Activated CD4-positive, alpha-beta T cell treated with anti-CD3 and anti-CD28 coated beads, Interleukin-2, amount 50 U/mL, for 1 hour (primary cell): ENCODE measurements at regions not wholly inside any gene's neighbourhood (a gene's known extent, or its start where the extent isn't known, plus 50 kb on each side); places are given as distances from the start of the nearest gene placed in this dataset.
A peak's percentile ranks its signal among the peaks of the same experiment; 100 is the strongest.

Source experiments
- DNase-seq: peaks from one replicate; pipeline ENCODE4 v3.0.0-alpha.2; 2020

GRCh38 chr2:172204762-172205161 lies 102.1 kb upstream of the DLX2 start:
- DNase-seq: no peak

- no peak for DNase-seq
Observed at GRCh38 chr2:172205292-172205691, 102.6 kb upstream of the DLX2 start.

DNA sequence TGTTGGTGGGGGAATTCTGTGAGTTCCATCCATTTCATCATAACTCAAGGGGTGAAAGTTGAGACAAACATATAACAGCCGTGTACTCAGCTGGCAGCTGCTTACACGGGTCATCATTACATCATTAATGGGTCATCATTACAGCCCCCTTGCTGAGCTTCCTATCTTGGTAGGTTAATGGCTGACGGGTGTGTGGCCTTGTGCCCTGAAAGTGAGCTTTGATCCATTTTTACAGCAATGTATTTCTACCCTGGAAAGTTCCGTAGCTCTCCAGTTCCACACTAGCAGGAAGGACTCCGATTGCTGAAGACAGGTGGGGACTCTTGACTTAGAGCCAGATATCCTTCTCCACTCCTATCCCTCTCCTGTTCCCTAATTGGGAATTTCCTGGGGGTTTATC lies 105.2 kb upstream of the DLX2 start:
- no peak for DNase-seq

DNA sequence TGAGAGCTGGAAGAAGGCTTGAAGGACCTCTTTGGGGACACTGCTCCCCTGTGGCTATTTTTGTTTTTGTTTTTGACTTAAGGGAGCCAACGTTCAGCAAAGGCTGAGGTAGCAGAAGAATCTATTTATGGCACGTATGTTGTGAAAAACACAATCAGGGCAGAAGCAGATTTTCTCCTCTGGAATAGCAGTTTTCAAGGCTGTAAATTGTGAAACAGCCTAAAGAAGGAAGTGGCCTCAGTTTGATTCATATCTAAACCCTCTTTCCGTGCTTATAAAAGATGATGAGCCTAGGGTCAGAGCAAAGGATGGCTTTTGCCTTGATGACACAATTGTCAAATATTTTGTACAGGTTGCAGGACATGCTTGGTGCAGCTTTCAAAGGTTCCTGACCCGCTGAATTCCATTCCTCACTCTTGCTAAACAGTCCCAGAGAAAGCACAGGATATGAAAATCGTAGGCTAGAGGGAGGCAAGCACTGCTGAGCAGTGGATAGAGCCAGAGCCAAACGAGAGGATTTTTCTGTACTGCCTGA lies 106.2 kb upstream of the DLX2 start:
- DNase-seq: no peak

DNA sequence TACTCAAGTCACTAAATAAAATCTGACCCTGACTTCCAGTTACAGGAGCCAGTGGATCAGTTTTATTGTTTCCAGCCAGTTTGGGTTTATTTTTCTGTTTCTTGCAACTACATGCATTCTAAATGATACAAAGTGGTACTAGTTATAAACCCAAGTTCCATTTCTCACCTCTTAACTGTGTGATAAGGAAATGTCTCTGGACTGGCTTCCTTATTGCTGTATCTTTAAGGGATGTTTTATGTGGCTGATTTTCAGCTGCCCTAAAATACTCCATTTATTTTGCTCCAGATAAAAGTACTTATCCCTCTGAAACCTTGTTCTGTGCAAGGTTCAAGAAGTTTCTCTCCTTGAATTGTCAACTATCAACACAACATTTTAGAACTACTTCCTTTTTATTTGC lies 107.9 kb upstream of the DLX2 start:
- no peak for DNase-seq

- no peak for DNase-seq
Observed at GRCh38 chr2:172211512-172211911, 108.8 kb upstream of the DLX2 start.

DNA sequence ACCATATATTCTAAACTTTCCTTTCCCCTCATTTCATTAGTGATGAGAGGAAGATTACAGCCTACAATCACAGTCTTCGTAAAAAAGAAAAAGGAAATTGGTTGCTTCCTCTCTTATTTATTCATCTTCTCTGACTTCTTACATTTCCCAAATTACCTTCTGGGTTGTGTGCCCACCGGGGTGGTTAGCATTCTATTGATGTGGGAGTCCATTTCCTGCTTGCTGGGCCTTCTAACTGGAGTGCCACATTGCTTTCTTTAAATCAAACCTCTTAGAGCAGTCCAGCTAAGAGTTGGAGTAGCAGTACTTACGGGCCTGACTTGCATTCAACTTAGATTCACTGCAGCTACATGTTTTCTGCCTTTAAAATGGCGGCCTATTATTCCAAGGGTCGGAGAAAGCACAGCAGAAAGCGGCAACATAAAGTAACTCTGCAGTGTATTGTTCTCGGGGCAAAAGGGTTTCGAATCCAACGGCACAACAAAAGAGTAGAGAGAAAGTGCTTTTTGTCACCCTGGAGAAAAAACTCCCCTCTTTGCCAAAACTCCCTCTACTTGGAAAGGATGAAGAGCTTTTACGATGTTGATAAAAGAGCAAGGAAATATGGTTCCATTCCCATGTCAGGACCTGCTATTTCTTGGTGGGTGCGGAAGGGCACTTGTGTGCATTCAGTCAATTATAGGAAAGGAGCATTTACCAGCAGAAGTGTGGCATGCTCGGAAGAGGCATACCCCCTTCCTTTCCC lies 110.6 kb upstream of the DLX2 start:
- no peak for DNase-seq

DNA sequence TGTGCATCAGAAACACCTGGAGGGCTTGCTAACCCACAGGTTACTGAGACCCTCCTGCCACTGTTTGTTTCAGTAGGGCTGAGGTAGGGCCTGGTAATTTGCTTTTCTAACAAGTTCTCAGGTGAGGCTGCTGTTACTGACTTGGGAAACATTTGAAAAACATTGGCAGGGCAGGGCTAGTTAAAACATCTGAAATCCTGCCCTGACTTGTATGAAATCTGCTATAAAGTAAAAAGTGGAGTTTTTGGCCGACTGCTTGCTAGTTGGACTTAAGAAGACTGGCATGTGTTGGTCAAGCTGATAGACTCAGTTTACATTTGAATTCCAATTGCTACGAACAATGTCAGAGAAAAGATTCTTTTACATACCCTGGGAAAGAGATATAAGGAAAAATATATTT lies 111.6 kb upstream of the DLX2 start:
- no peak for DNase-seq

GRCh38 chr2:172215172-172215935 lies 112.7 kb upstream of the DLX2 start:
- DNase-seq: no peak

DNA sequence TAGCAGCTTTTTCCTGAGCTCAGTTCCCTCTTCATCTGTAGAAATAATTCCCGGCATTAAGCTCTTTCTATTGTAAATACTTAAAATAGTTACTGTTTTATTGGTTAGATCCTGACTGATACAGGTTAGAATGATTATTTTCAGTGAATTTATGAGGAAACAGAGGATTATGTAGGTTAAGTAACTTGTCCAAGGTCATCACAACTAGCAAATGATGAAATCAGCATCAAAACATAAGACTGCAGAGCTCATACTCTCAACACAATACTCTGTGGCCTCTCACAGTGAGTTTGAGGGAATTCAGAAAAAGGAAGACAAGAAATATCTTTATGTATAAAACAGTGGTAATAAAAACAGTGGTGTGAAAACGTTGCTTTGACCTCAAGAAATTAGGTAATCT lies 113.2 kb upstream of the DLX2 start:
- DNase-seq: no peak

DNA sequence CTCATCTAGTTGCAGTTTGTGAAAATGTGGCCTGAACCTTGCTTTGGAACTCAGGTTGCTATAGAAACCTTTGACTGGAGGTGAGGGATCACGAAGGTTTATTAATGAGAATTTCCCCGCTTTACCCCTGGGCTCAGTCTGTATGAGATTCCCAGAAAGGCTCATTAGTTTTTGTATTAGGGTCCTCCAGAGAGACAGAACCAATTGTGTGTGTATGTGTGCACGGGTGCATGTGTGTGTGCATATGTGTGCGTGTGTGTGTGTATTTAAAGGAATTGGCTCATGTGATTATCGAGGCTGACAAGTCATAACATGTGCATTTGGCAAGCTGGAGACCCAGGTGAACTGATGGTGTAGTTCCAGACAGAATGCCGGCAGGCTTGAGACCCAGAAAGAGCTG lies 113.8 kb upstream of the DLX2 start:
- DNase-seq: no peak

- DNase-seq: no peak
Observed at GRCh38 chr2:172219201-172219600, 116.5 kb upstream of the DLX2 start.

DNA sequence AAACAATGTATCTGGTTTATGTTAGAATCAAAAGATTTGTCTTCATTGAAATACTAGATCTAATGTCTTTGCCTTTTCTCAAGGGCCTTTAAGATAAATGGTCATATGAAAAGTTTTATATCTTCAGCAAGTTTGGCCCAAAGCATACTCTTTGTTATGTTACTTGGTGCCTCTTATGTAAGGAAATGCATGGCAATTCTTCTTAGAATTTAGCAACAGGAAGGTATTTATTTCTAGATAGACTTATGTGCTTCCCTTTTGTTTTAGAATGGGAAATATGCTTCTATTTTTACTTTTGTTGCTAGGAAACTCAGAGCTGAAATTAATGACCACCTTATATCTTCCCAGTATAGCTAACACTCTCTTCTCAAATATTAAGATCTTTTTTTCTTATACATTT lies 117.4 kb upstream of the DLX2 start:
- no peak for DNase-seq

DNA sequence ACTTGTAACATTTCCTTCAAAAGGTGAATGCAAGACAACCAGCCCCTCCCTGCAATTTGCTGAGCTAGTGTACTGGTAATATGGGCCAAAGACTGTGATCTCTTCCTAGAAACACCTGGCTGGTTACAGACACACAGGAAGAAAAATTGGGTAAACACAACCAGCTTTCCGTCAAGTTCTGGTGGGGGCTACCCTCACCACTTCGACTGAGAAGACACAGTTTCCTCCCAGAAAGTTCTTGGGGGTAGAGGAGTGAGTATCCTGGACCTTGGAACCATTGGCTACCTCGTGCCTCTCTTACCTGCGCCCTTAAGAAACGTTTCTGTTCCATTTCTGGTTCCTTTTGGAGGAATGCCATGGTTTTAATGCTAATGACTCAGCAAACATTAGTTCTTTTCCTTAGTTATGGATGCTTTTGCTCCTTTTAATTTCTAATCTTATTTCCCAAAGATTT lies 120.9 kb upstream of the DLX2 start:
- DNase-seq: no peak

- no peak for DNase-seq
Observed at GRCh38 chr2:172225786-172226185, 123.1 kb upstream of the DLX2 start.

DNA sequence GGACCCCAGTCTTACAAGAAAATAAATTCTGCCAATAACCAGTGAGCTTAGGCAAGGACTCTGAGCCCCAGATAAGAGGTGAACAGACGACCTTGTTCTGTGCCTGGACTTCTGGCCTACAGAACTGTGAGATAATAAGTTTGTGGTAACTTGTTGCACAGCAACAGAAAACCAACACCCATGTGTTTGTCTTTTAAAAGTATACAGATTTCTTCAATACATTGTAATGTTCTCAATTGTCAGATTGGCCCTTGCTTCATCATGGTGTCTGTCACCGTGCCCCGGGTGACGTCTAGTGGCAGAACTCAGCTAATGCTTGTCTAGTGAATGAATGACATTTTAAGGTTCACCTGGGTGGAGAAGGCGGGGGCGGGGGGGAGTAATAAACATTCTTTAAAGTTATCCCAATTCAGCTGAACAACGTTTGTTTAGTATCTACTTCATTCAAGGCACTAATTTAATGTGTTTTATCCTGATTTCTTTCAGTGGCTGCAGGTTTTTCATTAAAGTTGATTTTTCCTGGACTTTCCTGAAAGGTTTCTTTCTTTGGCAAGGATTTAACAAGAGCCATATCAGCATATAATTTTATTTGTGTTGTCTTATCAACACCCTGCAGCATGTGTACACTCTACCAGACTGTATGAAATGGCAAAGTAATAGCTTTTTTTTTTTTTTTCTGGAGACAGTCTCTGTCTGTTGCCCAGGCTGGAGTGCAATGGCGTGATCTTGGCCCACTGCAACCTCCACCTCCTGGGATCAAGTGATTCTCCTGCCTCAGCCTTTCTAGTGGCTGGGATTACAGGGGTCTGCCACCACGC lies 123.8 kb upstream of the DLX2 start:
- peak; percentile 11 for DNase-seq

DNA sequence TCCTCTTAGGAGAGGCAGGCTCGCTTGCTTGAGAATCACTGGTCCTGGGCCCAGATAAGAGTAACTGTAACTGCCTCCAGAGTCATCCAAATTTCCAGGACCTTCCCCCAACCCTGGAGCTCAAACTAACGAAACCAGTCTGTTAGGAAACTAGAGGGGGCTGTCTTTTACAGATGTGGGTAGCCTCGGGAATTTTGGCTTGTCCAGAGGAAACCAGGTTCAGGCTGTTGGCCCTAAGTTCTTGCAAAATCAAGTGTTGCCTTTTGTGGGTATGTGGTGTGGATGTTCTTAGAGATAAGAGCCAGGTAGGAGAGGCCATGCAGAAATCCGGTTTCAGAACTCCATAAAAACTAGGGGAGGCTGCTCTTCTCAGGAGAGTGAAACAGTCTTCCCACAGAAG lies 125.0 kb upstream of the DLX2 start:
- DNase-seq: no peak

DNA sequence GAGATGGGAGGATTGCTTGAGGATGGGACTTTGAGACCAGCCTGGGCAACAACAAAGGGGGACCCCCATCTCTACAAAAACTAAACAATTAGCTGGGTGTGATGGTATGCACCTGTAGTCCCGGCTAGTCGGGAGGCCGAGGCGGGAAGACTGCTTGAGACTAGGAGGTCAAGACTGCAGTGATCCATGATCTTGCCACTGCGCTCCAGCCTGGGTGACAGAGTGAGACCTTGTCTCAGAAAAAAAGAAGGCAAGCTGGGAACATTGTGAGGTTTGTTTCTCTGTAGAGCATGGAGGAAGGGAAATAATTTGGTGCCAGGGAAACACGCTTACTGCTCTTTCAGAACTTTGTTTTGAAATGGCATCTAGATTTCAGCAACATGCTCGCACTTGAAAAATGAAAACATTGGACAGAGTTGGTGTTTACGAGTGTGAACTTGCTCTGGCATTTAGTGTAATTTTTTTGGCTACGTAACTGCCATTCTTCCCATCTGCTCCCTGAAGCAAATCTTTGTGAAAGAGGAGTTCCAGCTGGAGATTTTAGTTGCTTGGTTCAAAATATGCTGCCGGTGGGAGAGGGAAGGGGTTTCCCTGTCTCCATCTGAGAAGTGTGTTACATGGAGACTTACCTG lies 125.6 kb upstream of the DLX2 start:
- no peak for DNase-seq

- DNase-seq: no peak
Observed at GRCh38 chr2:172229125-172229524, 126.4 kb upstream of the DLX2 start.

DNA sequence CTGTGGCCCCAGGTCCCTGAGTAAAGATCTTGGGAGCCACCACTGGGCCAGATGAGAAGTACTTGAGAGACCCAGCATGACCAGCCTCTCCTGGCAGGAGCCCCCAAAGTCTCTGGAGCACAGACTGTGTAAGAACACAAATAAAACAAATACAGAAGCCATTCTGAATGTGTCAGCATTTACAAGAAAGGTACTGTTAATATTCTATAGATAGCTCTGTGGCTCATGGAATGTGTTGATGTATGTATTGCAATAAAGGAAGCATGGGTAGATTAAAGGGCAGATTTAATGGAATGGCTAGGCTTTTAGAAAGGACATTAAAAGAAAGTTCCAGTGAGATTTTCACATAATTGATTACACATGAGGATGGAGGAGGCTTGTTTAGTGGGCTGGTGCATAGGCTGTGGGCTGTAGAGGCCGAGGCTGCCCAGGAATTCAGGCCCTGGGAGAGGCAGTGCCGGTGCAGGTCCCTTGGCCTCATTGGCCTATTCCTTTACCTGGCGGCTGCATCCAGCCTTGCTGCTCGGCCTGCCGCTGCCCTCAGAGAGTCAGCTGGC lies 127.7 kb upstream of the DLX2 start:
- no peak for DNase-seq

DNA sequence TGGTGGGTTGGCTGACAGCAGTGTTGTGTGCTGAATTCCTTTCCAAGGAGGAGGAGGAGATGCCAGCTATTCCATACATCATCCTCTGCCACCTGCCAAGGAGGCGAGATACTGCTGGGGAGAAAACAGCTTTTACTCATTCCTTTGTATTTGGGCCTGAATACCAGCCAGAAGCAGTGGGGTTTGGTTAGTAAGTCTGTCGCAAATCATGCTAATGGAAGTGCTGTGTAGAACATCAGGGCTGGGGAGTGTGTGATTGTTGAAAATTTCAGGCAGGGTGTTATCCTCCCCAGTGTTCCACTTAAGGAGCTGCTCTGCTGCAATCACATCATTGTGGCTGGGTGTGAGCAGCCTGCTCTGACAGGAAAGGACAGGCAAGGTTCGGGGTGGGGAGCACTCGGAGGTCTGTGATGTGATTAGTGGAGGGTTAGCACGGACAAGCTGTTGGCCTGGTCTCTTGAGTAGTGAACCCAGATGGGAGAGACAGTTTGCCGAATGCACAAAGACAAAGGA lies 128.2 kb upstream of the DLX2 start:
- no peak for DNase-seq

GRCh38 chr2:172231508-172231907 lies 128.8 kb upstream of the DLX2 start:
- DNase-seq: no peak
